ENCODE measurements at regions not wholly inside any gene's neighbourhood (a gene's known extent, or its start where the extent isn't known, plus 50 kb on each side); places are given as distances from the start of the nearest gene placed in this dataset.

DNA sequence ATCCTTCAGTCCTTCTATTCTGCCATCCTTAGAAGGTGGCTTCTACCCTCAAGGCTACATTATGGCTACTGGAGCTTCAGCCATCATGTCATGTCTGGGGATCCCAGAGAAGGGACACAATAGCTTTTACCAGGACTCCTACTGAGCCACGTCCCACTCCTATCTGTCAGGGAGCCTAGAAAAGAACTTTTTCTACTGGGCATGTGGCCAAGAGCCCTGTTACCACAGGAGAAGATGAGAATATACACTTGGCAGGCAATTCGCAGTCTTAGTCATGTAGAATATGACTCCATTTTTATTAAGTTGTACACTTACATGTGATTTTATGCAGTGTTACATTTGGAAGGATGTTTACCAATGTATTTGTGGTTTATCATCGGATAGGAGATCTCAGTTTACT is 64.6 kb upstream of the KCNMA1 start:
- Mint-ChIP-seq H3K27me3 (no peaks in the 10 kb centered on the region), H3K27ac (no peak overlapping the region), H3K4me3 (no peak overlapping the region), H3K4me1 (peaks cover 15% of the 10 kb centered on the region), H3K9me3 (ENCODE audit: insufficient read depth) (peaks cover 3% of the 10 kb centered on the region)
- peaks cover 0 to 10% of the 10 kb centered on the region in 2 donors for H3K4me1 ChIP-seq (ENCODE audit: control insufficient read depth in 2 of 2, insufficient read depth in 2 of 2, low read length in 2 of 2)
- H3K4me3 ChIP-seq (ENCODE audit: control extremely low read depth in 1 of 5, extremely low read depth in 1 of 5, insufficient read depth in 1 of 5, low read depth in 2 of 5, low read length in 4 of 5), result no peak overlapping the region
- CTCF ChIA-PET, result interaction anchor here (1.0 to 2.6 kb wide), 2 partner anchors 10 to 11 kb away, joined by 4 to 9 read pairs; no protein-coding TSS in a partner anchor
- ATAC-seq (ENCODE audit: low read depth) (no peak), DNase-seq (no peak)
- WGBS (ENCODE audit: insufficient coverage), result no CpG with 5 or more reads among the region's 3 CpGs
- H3K27me3 ChIP-seq (replicated peaks in 1 of 4; ENCODE audit: control extremely low read depth in 1 of 4, control insufficient read depth in 3 of 4, insufficient read depth in 4 of 4, low read length in 3 of 4), result no peaks in the 10 kb centered on the region
- no peak overlapping the region for H3K9ac ChIP-seq (ENCODE audit: low read length)
- POLR2A ChIA-PET, result no interaction called here
- no peak overlapping the region for H3K27ac ChIP-seq (ENCODE audit: low read length in 2 of 2)
- no peak overlapping the region for H2AFZ ChIP-seq (ENCODE audit: insufficient read depth, low read depth, low read length, poor library complexity, severe bottlenecking)
- no peaks in the 10 kb centered on the region for H3K79me2 ChIP-seq (ENCODE audit: control insufficient read depth, insufficient read depth, low read length)
- H3K9me3 ChIP-seq (ENCODE audit: control extremely low read depth in 1 of 3, control insufficient read depth in 2 of 3, insufficient read depth in 1 of 3, low read length in 2 of 3), result peaks cover 0 to 3% (median 0%) of the 10 kb centered on the region in 3 donors
- no peak overlapping the region for H3K4me2 ChIP-seq (replicated peaks; ENCODE audit: low read depth, low read length, poor library complexity, severe bottlenecking)
- H4K20me1 ChIP-seq (ENCODE audit: control insufficient read depth, insufficient read depth, low read length, poor library complexity, severe bottlenecking), result no peaks in the 10 kb centered on the region
- no peaks in the 10 kb centered on the region for H3K36me3 ChIP-seq (replicated peaks in 1 of 2; ENCODE audit: control extremely low read depth in 1 of 2, control insufficient read depth in 1 of 2, extremely low read depth in 1 of 2, insufficient read depth in 2 of 2, low read length in 1 of 2)
- intact Hi-C loops (cut with micrococcal nuclease), result no loop called here
- no peak for TF ChIP-seq EZH2 (IDR thresholded peaks at IDR 0.05; ENCODE audit: borderline replicate concordance, insufficient read depth, low read depth, low read length, poor library complexity, severe bottlenecking)
- TF ChIP-seq, protein P1, sequence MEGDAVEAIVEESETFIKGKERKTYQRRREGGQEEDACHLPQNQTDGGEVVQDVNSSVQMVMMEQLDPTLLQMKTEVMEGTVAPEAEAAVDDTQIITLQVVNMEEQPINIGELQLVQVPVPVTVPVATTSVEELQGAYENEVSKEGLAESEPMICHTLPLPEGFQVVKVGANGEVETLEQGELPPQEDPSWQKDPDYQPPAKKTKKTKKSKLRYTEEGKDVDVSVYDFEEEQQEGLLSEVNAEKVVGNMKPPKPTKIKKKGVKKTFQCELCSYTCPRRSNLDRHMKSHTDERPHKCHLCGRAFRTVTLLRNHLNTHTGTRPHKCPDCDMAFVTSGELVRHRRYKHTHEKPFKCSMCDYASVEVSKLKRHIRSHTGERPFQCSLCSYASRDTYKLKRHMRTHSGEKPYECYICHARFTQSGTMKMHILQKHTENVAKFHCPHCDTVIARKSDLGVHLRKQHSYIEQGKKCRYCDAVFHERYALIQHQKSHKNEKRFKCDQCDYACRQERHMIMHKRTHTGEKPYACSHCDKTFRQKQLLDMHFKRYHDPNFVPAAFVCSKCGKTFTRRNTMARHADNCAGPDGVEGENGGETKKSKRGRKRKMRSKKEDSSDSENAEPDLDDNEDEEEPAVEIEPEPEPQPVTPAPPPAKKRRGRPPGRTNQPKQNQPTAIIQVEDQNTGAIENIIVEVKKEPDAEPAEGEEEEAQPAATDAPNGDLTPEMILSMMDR (IDR thresholded peaks at IDR 0.05), result no peak

DNA sequence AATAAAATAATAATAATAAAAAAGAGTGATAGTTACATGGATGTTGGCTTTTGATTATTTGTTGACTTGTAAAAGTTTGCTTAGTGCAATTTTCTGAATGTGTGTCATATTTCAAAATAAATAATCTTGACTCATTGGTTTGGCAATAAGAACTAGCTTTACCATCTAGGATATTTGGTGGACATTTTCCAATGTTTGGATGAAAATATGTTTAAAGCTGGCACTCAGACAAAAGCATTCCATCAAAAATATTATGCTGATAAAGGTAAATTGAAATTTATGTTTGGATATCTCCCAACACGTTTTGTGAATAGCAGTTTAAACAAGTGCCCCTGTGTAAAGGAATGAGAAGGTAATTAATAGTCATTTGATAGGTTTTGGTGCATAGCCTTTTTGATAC is 62.5 kb upstream of the KCNMA1 start:
- Histone ChIP-seq H3K9me3 (ENCODE audit: control extremely low read depth in 1 of 3, control insufficient read depth in 2 of 3, insufficient read depth in 1 of 3, low read length in 2 of 3) (peaks cover 0 to 3% (median 0%) of the 10 kb centered on the region in 3 donors), H3K4me3 (ENCODE audit: control extremely low read depth in 1 of 5, extremely low read depth in 1 of 5, insufficient read depth in 1 of 5, low read depth in 2 of 5, low read length in 4 of 5) (no peak overlapping the region), H3K27me3 (replicated peaks in 1 of 4; ENCODE audit: control extremely low read depth in 1 of 4, control insufficient read depth in 3 of 4, insufficient read depth in 4 of 4, low read length in 3 of 4) (no peaks in the 10 kb centered on the region), H4K20me1 (ENCODE audit: control insufficient read depth, insufficient read depth, low read length, poor library complexity, severe bottlenecking) (no peaks in the 10 kb centered on the region), H3K27ac (ENCODE audit: low read length in 2 of 2) (no peak overlapping the region), H3K4me1 (ENCODE audit: control insufficient read depth in 2 of 2, insufficient read depth in 2 of 2, low read length in 2 of 2) (peaks cover 0 to 10% of the 10 kb centered on the region in 2 donors), H3K4me2 (replicated peaks; ENCODE audit: low read depth, low read length, poor library complexity, severe bottlenecking) (no peak overlapping the region), H3K36me3 (replicated peaks in 1 of 2; ENCODE audit: control extremely low read depth in 1 of 2, control insufficient read depth in 1 of 2, extremely low read depth in 1 of 2, insufficient read depth in 2 of 2, low read length in 1 of 2) (no peaks in the 10 kb centered on the region), H3K79me2 (ENCODE audit: control insufficient read depth, insufficient read depth, low read length) (no peaks in the 10 kb centered on the region), H3K9ac (ENCODE audit: low read length) (no peak overlapping the region), H2AFZ (ENCODE audit: insufficient read depth, low read depth, low read length, poor library complexity, severe bottlenecking) (no peak overlapping the region)
- H3K27me3 Mint-ChIP-seq, result no peaks in the 10 kb centered on the region
- ATAC-seq (ENCODE audit: low read depth), result no peak
- intact Hi-C loops (cut with micrococcal nuclease), result no loop called here
- peaks cover 3% of the 10 kb centered on the region for H3K9me3 Mint-ChIP-seq (ENCODE audit: insufficient read depth)
- DNase-seq, result no peak
- no peak overlapping the region for H3K4me3 Mint-ChIP-seq
- WGBS (ENCODE audit: insufficient coverage), result no CpG with 5 or more reads among the region's 1 CpG
- H3K27ac Mint-ChIP-seq, result no peak overlapping the region
- peaks cover 15% of the 10 kb centered on the region for H3K4me1 Mint-ChIP-seq
- no peak for TF ChIP-seq EZH2 (IDR thresholded peaks at IDR 0.05; ENCODE audit: borderline replicate concordance, insufficient read depth, low read depth, low read length, poor library complexity, severe bottlenecking)
- TF ChIP-seq, protein P1 (IDR thresholded peaks at IDR 0.05), result no peak
- ChIA-PET POLR2A (no interaction called here), CTCF (interaction anchor here (5.0 kb wide), 1 partner anchor 12 kb away, joined by 28 read pairs; no protein-coding TSS in a partner anchor)
